GM10248 (cell line): ENCODE measurements at regions not wholly inside any gene's neighbourhood (a gene's known extent, or its start where the extent isn't known, plus 50 kb on each side); places are given as distances from the start of the nearest gene placed in this dataset.

ENCODE experiments used
- CTCF ChIA-PET: fragments of 300-600 bp; sonication (Branson Sonifier 250); formaldehyde crosslinking; extraction: SDS; loops from one replicate; lab custom pipeline; 2021; ENCODE audit warnings: antibody characterized with exemption; lab: Yijun Ruan, JAX
- POLR2A ChIA-PET: fragments of 350-650 bp; sonication (Branson Sonifier 250); formaldehyde crosslinking; extraction: SDS; loops from one replicate; lab custom pipeline; 2020; ENCODE audit warnings: antibody characterized with exemption; lab: Yijun Ruan, JAX
- DNase-seq: peaks from one replicate; pipeline ENCODE4 v3.0.0; 2012; ENCODE audit errors: extremely low spot score
- CTCF ChIP-seq: IDR thresholded peaks from 2 replicates; pipeline ENCODE4 v1.5.1; 2012; ENCODE audit warnings: mild to moderate bottlenecking, low read depth; ENCODE audit errors: extremely low read depth, missing control alignments, control extremely low read depth

DNA sequence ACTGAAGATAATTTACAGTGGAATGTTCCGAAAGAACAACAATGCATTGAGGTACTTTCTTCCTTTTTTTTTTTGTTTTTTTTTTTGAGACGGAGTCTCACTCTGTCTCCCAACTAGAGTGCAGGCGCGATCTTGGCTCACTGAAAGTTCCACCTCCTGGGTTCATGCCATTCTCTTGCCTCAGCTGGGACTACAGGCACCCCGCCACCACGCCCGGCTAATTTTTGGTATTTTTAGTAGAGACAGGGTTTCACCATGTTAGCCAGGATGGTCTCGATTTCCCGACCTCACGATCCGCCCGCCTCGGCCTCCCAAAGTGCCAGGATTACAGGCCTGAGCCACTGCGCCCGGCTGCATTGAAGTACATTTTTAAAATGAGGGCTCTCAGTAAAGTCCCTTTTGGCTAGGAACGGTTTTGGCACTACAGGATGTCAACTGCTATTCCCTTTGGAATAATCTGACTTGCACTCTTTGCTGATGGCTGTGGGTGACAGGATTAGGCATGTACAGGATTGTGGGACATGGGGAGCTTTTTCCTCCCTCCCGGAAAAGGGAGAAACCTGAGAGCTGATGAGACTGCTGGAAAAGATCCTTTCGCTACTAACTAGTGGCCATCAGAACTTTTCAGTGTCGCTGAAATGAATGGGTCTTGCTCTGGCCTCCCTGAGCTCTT lies 56.9 kb upstream of the EDEM3 start:
- POLR2A ChIA-PET, result no interaction called here
- no peak for DNase-seq
- CTCF ChIA-PET, result interaction anchor here (1.5 to 12.7 kb wide), 3 partner anchors 10 to 174 kb away, joined by 3 to 269 read pairs (median 42); no protein-coding TSS in a partner anchor
- no peak for TF ChIP-seq CTCF

GRCh38 chr1:184810735-184811343 lies 56.2 kb upstream of the EDEM3 start:
- ChIA-PET POLR2A (no interaction called here), CTCF (interaction anchor here (6.7 to 12.7 kb wide), 2 partner anchors 11 to 174 kb away, joined by 42 to 269 read pairs; no protein-coding TSS in a partner anchor)
- no peak for TF ChIP-seq CTCF
- DNase-seq, result no peak

GRCh38 chr1:184806296-184806721 lies 51.7 kb upstream of the EDEM3 start:
- no peak for DNase-seq
- POLR2A ChIA-PET, result no interaction called here
- no peak for TF ChIP-seq CTCF
- CTCF ChIA-PET, result interaction anchor here (0.9 to 12.7 kb wide), 28 partner anchors 9 to 366 kb away, joined by 3 to 269 read pairs (median 6); partner anchors contain the start of genes EDEM3 and NIBAN1

DNA sequence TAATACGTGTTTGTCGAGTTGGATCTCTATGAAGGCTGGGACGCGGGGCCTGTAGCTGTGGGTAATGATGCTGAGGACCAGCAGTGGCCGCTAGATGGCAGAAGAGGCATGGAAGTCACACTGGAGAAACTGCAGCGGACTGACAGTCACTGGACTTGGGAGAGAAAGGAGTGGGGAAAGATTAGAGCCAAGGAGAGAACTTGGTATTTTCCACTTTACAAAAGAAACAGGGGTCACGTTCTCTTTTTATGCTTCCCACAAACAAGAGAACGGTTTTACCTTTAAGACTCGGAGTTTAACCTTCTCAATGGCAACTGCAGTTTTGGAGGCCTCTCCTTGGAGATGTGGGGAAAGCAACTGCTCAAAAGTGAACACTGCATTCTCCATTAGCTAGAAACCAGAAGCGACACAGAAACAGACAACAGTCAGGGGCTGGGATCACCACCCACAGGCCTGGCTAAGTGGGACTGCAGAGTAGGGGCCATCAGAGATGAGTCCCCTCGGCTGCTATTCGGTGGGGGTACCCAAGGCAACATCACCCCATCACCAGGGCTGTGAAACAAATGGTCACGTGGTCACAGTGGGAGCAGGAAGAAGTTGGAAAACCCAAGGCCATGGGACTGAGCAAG lies 51.1 kb upstream of the EDEM3 start:
- ChIA-PET CTCF (interaction anchor here (0.6 to 12.7 kb wide), 53 partner anchors 9 to 875 kb away, joined by 3 to 269 read pairs (median 4); partner anchors contain the start of genes EDEM3 and NIBAN1), POLR2A (interaction anchor here (0.8 kb wide), 1 partner anchor 169 kb away, joined by 3 read pairs; no protein-coding TSS in a partner anchor)
- DNase-seq, result peak; percentile 79
- TF ChIP-seq CTCF, result peak; percentile 98
